ENCODE measurements at regions not wholly inside any gene's neighbourhood (a gene's known extent, or its start where the extent isn't known, plus 50 kb on each side); places are given as distances from the start of the nearest gene placed in this dataset.

- no peak for DNase-seq (ENCODE audit: low read depth, low spot score)
- Histone ChIP-seq H3K27me3 (ENCODE audit: insufficient read depth, insufficient read length) (no peaks in the 10 kb centered on the region), H3K9me3 (ENCODE audit: insufficient read depth, low read length) (no peaks in the 10 kb centered on the region), H3K4me1 (ENCODE audit: insufficient read depth, insufficient read length) (no peaks in the 10 kb centered on the region), H3K4me3 (ENCODE audit: insufficient read length, low read depth) (no peak overlapping the region), H3K9ac (ENCODE audit: insufficient read length, low read depth) (no peak overlapping the region), H3K36me3 (ENCODE audit: insufficient read depth, insufficient read length, low read length) (no peaks in the 10 kb centered on the region)
- TF ChIP-seq YY1 (IDR thresholded peaks at IDR 0.05; ENCODE audit: insufficient read depth, insufficient read length) (no peak), ZNF274 (IDR thresholded peaks at IDR 0.05; ENCODE audit: low read depth, low read length) (no peak), SUZ12 (IDR thresholded peaks at IDR 0.05; ENCODE audit: extremely low read depth, insufficient read depth, insufficient read length) (no peak)
These were observed 356.9 kb downstream of the ARL4A start for GRCh38 chr7:13044309-13044708.

GRCh38 chr7:13047061-13047460 lies 359.6 kb downstream of the ARL4A start:
- Histone ChIP-seq H3K9ac (ENCODE audit: insufficient read length, low read depth) (no peak overlapping the region), H3K4me1 (ENCODE audit: insufficient read depth, insufficient read length) (no peaks in the 10 kb centered on the region), H3K9me3 (ENCODE audit: insufficient read depth, low read length) (no peaks in the 10 kb centered on the region), H3K27me3 (ENCODE audit: insufficient read depth, insufficient read length) (no peaks in the 10 kb centered on the region), H3K4me3 (ENCODE audit: insufficient read length, low read depth) (no peak overlapping the region), H3K36me3 (ENCODE audit: insufficient read depth, insufficient read length, low read length) (no peaks in the 10 kb centered on the region)
- TF ChIP-seq ZNF274 (IDR thresholded peaks at IDR 0.05; ENCODE audit: low read depth, low read length): no peak
- TF ChIP-seq YY1 (IDR thresholded peaks at IDR 0.05; ENCODE audit: insufficient read depth, insufficient read length): no peak
- TF ChIP-seq SUZ12 (IDR thresholded peaks at IDR 0.05; ENCODE audit: extremely low read depth, insufficient read depth, insufficient read length): no peak
- no peak for DNase-seq (ENCODE audit: low read depth, low spot score)

DNA sequence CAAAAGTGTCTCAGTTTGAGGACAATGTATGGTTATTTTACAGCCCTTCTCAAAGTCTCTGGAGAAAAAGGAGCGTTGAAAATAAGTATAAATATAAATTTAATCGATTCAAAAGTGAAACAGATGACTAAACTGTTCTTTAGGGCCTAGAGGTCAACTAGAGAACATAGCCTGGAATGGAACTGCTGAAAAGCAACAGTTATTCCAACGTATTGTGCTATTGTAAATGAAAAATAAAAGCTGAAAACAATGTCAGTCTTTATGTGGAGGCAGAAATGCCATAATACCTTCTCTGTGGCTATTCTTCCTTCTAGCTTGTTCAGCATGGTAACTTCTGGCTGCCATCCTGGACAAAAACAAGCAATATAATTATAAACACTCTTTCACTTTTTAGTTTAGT lies 362.5 kb downstream of the ARL4A start:
- TF ChIP-seq ZNF274 (IDR thresholded peaks at IDR 0.05; ENCODE audit: low read depth, low read length) (no peak), SUZ12 (IDR thresholded peaks at IDR 0.05; ENCODE audit: extremely low read depth, insufficient read depth, insufficient read length) (no peak), YY1 (IDR thresholded peaks at IDR 0.05; ENCODE audit: insufficient read depth, insufficient read length) (no peak)
- no peak for DNase-seq (ENCODE audit: low read depth, low spot score)
- Histone ChIP-seq H3K4me1 (ENCODE audit: insufficient read depth, insufficient read length) (no peaks in the 10 kb centered on the region), H3K9ac (ENCODE audit: insufficient read length, low read depth) (no peak overlapping the region), H3K27me3 (ENCODE audit: insufficient read depth, insufficient read length) (no peaks in the 10 kb centered on the region), H3K36me3 (ENCODE audit: insufficient read depth, insufficient read length, low read length) (no peaks in the 10 kb centered on the region), H3K4me3 (ENCODE audit: insufficient read length, low read depth) (no peak overlapping the region), H3K9me3 (ENCODE audit: insufficient read depth, low read length) (no peaks in the 10 kb centered on the region)

DNA sequence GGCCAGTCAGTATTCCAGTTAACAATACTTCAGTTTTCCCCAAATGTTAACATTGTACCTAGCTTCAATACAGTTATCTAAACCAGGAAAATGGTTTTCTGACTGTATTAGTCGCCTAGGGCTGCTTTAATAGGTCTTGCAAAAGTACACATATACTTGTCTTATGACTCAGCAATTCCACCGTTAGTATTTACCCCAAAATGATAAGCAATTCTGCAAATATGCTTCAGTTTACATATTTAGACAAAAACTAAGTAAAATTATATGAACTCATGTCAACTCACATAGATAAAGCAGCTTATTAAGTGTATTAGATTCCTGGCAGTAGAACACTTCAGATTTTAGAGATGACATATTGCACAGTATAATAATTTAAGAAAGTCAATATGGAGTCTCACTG lies 363.3 kb downstream of the ARL4A start:
- no peaks in the 10 kb centered on the region for H3K9me3 ChIP-seq (ENCODE audit: insufficient read depth, low read length)
- DNase-seq (ENCODE audit: low read depth, low spot score): no peak
- TF ChIP-seq ZNF274 (IDR thresholded peaks at IDR 0.05; ENCODE audit: low read depth, low read length) (no peak), YY1 (IDR thresholded peaks at IDR 0.05; ENCODE audit: insufficient read depth, insufficient read length) (no peak), SUZ12 (IDR thresholded peaks at IDR 0.05; ENCODE audit: extremely low read depth, insufficient read depth, insufficient read length) (no peak)

DNA sequence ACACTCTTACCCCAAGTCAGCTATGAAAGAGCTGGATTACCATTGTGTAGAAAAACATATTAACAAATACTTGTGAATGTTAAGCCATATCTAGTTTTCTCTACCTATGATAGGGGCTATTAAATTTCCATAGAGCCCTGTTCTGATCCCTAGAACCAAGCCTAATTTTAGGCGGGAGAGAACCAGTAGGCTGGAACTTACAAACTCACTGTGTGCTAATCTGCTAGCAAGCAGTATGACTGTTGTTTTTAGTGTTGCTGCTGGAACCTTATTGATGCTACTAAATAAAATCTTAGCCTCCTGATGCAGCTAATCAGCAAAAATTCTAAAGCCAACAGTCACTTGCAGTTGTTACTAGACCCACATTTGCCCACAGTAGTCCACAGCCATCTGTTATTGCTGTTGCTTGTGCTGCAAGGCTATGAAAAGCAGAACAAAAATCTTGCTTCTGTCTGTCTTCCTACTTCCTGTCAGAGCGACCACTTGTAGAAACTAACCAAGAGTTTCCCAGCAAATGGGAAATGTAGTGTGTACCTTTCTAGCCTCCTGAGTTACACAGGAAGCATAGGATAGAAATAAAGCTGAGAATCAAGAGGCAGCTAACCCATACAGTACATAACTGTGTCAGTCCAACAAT lies 368.4 kb downstream of the ARL4A start:
- DNase-seq (ENCODE audit: low read depth, low spot score): no peak
- Histone ChIP-seq H3K27me3 (ENCODE audit: insufficient read depth, insufficient read length) (no peaks in the 10 kb centered on the region), H3K4me1 (ENCODE audit: insufficient read depth, insufficient read length) (no peaks in the 10 kb centered on the region), H3K36me3 (ENCODE audit: insufficient read depth, insufficient read length, low read length) (no peaks in the 10 kb centered on the region), H3K9me3 (ENCODE audit: insufficient read depth, low read length) (no peaks in the 10 kb centered on the region), H3K9ac (ENCODE audit: insufficient read length, low read depth) (no peak overlapping the region), H3K4me3 (ENCODE audit: insufficient read length, low read depth) (no peak overlapping the region)
- TF ChIP-seq SUZ12 (IDR thresholded peaks at IDR 0.05; ENCODE audit: extremely low read depth, insufficient read depth, insufficient read length): no peak
- TF ChIP-seq YY1 (IDR thresholded peaks at IDR 0.05; ENCODE audit: insufficient read depth, insufficient read length): no peak
- TF ChIP-seq ZNF274 (IDR thresholded peaks at IDR 0.05; ENCODE audit: low read depth, low read length): no peak

More for the DNA sequence above, 363.3 kb downstream of the ARL4A start:
- no peaks in the 10 kb centered on the region for H3K27me3 ChIP-seq (ENCODE audit: insufficient read depth, insufficient read length)
- no peak overlapping the region for H3K9ac ChIP-seq (ENCODE audit: insufficient read length, low read depth)
- no peaks in the 10 kb centered on the region for H3K4me1 ChIP-seq (ENCODE audit: insufficient read depth, insufficient read length)
- no peak overlapping the region for H3K4me3 ChIP-seq (ENCODE audit: insufficient read length, low read depth)
- H3K36me3 ChIP-seq (ENCODE audit: insufficient read depth, insufficient read length, low read length): no peaks in the 10 kb centered on the region

DNA sequence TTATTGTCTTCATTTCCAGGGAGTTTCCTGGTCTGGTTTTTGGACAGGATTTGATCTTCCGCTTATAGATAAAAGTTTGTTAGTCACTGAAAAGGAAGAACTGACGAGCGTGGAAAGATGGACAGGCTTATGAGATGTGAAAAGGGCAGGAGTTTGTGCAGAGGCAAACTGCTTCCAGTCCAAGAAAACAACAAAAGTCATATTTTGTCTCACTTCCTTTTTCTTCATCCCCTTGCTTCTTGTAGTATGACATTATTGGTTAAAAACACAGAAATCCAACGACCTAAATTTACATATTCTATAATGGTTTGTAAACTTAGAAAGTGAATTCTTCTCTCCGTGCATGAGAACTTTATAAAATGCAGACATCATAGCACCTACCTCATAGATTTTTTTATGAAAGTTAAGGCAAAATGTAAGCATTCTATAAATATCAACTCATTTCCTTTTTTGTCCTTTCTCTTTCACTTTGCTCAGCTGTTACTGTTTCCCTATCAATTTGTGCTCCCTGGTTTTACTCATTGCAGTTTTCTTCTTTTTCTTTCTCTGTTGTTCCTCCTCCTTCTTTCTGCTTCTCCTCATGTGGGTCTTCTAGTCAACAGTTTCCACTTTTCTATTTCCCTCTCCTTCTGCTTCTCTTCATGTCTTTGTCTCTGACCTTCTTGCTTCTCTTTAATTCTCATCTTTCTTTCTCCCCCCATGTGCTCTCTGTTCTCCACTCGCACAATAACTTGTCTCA lies 370.2 kb downstream of the ARL4A start:
- H3K4me3 ChIP-seq (ENCODE audit: insufficient read length, low read depth): no peak overlapping the region
- no peaks in the 10 kb centered on the region for H3K27me3 ChIP-seq (ENCODE audit: insufficient read depth, insufficient read length)
- no peaks in the 10 kb centered on the region for H3K4me1 ChIP-seq (ENCODE audit: insufficient read depth, insufficient read length)
- TF ChIP-seq YY1 (IDR thresholded peaks at IDR 0.05; ENCODE audit: insufficient read depth, insufficient read length): no peak
- no peak for TF ChIP-seq SUZ12 (IDR thresholded peaks at IDR 0.05; ENCODE audit: extremely low read depth, insufficient read depth, insufficient read length)
- TF ChIP-seq ZNF274 (IDR thresholded peaks at IDR 0.05; ENCODE audit: low read depth, low read length): no peak
- H3K9ac ChIP-seq (ENCODE audit: insufficient read length, low read depth): no peak overlapping the region
- DNase-seq (ENCODE audit: low read depth, low spot score): no peak
- no peaks in the 10 kb centered on the region for H3K36me3 ChIP-seq (ENCODE audit: insufficient read depth, insufficient read length, low read length)
- no peaks in the 10 kb centered on the region for H3K9me3 ChIP-seq (ENCODE audit: insufficient read depth, low read length)

DNA sequence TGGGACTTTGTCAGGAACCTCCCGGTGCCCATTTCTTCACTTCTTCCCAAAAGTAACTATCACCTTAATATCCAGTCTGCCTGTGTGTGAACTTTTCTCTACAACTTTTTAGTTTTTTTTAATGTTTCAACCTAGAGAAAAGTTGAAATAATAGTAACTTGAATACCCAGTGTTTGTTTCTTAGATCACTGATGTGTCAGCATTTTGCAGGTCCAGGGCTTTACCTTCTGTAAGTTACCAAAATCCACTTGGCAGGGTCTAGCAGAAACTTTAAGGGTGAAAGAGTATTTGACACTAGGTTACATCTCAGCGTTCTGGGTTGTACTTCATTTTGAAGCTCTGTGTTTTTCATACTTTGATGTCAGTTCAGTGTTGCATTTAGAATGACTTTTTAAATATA lies 372.7 kb downstream of the ARL4A start:
- Histone ChIP-seq H3K27me3 (ENCODE audit: insufficient read depth, insufficient read length) (no peaks in the 10 kb centered on the region), H3K36me3 (ENCODE audit: insufficient read depth, insufficient read length, low read length) (no peaks in the 10 kb centered on the region), H3K9me3 (ENCODE audit: insufficient read depth, low read length) (no peaks in the 10 kb centered on the region), H3K4me1 (ENCODE audit: insufficient read depth, insufficient read length) (no peaks in the 10 kb centered on the region), H3K4me3 (ENCODE audit: insufficient read length, low read depth) (no peak overlapping the region), H3K9ac (ENCODE audit: insufficient read length, low read depth) (no peak overlapping the region)
- TF ChIP-seq ZNF274 (IDR thresholded peaks at IDR 0.05; ENCODE audit: low read depth, low read length): no peak
- no peak for TF ChIP-seq YY1 (IDR thresholded peaks at IDR 0.05; ENCODE audit: insufficient read depth, insufficient read length)
- TF ChIP-seq SUZ12 (IDR thresholded peaks at IDR 0.05; ENCODE audit: extremely low read depth, insufficient read depth, insufficient read length): no peak
- no peak for DNase-seq (ENCODE audit: low read depth, low spot score)
